CD14-positive monocyte (primary cell): ENCODE measurements at regions not wholly inside any gene's neighbourhood (a gene's known extent, or its start where the extent isn't known, plus 50 kb on each side); places are given as distances from the start of the nearest gene placed in this dataset.

Source experiments
- DNase-seq, 3 donors: peaks; one replicate each; pipeline ENCODE4 v3.0.0-alpha.2; 2011 to 2022
- H2AFZ ChIP-seq: 2 replicates; pipeline ENCODE4 v1.6.0; 2012; ENCODE audit warnings: mild to moderate bottlenecking, low read depth, low read length, inconsistent platforms; ENCODE audit not compliant: insufficient read depth, poor library complexity, severe bottlenecking
- H3K27ac ChIP-seq, 2 donors: 1 replicate in 1 of 2; 2 replicates in 1 of 2; pipeline ENCODE4 v1.5.1; 2012 to 2013; ENCODE audit warnings: low read length in 2 of 2, control low read depth in 1 of 2, inconsistent platforms in 1 of 2, low read depth in 1 of 2, mild to moderate bottlenecking in 1 of 2
- H3K27me3 ChIP-seq, 2 donors: one replicate each; pipeline versions ENCODE4 v1.6.0 to v1.6.1; 2011 to 2013; ENCODE audit warnings: low read length in 2 of 2; ENCODE audit not compliant: control insufficient read depth in 2 of 2, insufficient read depth in 2 of 2
- H3K36me3 ChIP-seq, 2 donors: replicated peaks in 1 of 2; 1 replicate in 1 of 2; 2 replicates in 1 of 2; pipeline versions ENCODE4 v1.5.1 to v1.6.1; 2012 to 2013; ENCODE audit warnings: low read length in 2 of 2, control low read depth in 1 of 2, inconsistent platforms in 1 of 2, mild to moderate bottlenecking in 1 of 2; ENCODE audit not compliant: insufficient read depth in 2 of 2, control insufficient read depth in 1 of 2
- H3K4me1 ChIP-seq, 2 donors: 1 replicate in 1 of 2; 2 replicates in 1 of 2; pipeline versions ENCODE4 v1.5.1 to v1.6.1; 2012 to 2013; ENCODE audit warnings: low read length in 2 of 2, control low read depth in 1 of 2, inconsistent platforms in 1 of 2, mild to moderate bottlenecking in 1 of 2, moderate library complexity in 1 of 2; ENCODE audit not compliant: insufficient read depth in 2 of 2, control insufficient read depth in 1 of 2
- H3K4me2 ChIP-seq: replicated peaks from 2 replicates; pipeline ENCODE3; 2012; ENCODE audit warnings: low read length, moderate library complexity, mild to moderate bottlenecking; ENCODE audit not compliant: poor library complexity, severe bottlenecking; ENCODE audit errors: extremely low read depth
- H3K4me3 ChIP-seq, 3 experiments: fragments of 200-600 bp in 1 of 3; sonication (generic) in 1 of 3; replicated peaks in 1 of 3; 1 replicate in 2 of 3; 2 replicates in 1 of 3; pipeline ENCODE4 v1.5.1; 2011 to 2013; ENCODE audit warnings: low read length in 3 of 3, mild to moderate bottlenecking in 3 of 3, control low read depth in 2 of 3, low read depth in 2 of 3, inconsistent platforms in 1 of 3, moderate library complexity in 1 of 3
- H3K79me2 ChIP-seq: 2 replicates; pipeline ENCODE4 v1.6.0; 2012; ENCODE audit warnings: mild to moderate bottlenecking, control low read depth, inconsistent platforms, low read length, moderate library complexity; ENCODE audit not compliant: insufficient read depth
- H3K9ac ChIP-seq: 2 replicates; pipeline ENCODE4 v1.6.0; 2017; ENCODE audit warnings: low read length, mild to moderate bottlenecking; ENCODE audit not compliant: insufficient read depth, poor library complexity, severe bottlenecking
- H3K9me3 ChIP-seq, 2 donors: replicated peaks in 1 of 2; 1 replicate in 1 of 2; 2 replicates in 1 of 2; pipeline versions ENCODE4 v1.5.1 to v1.6.1; 2012 to 2013; ENCODE audit warnings: low read length in 2 of 2, control low read depth in 1 of 2; ENCODE audit not compliant: control insufficient read depth in 1 of 2, insufficient read depth in 1 of 2
- H4K20me1 ChIP-seq: 2 replicates; pipeline ENCODE4 v1.6.0; 2012; ENCODE audit warnings: mild to moderate bottlenecking, low read length, control low read depth, moderate library complexity; ENCODE audit not compliant: insufficient read depth
- H3K27ac Mint-ChIP-seq, 7 donors: one replicate each; pipeline ENCODE4 v1.8.0; 2020; ENCODE audit warnings: mild to moderate bottlenecking in 7 of 7, mixed read lengths in 7 of 7, moderate library complexity in 6 of 7, inconsistent platforms in 2 of 7
- H3K27me3 Mint-ChIP-seq, 3 donors: one replicate each; pipeline ENCODE4 v1.8.0; 2021 to 2022; ENCODE audit warnings: low read depth in 3 of 3, mild to moderate bottlenecking in 3 of 3, mixed read lengths in 3 of 3, moderate library complexity in 3 of 3, inconsistent platforms in 1 of 3
- H3K36me3 Mint-ChIP-seq, 2 donors: one replicate each; pipeline ENCODE4 v1.8.0; 2020; ENCODE audit warnings: mixed read lengths in 2 of 2, inconsistent platforms in 1 of 2, mild to moderate bottlenecking in 1 of 2
- H3K4me1 Mint-ChIP-seq: one replicate; pipeline ENCODE4 v1.8.0; 2020; ENCODE audit warnings: mild to moderate bottlenecking, mixed read lengths
- H3K4me3 Mint-ChIP-seq, 2 donors: one replicate each; pipeline ENCODE4 v1.8.0; 2020; ENCODE audit warnings: mild to moderate bottlenecking in 2 of 2, mixed read lengths in 2 of 2, moderate library complexity in 1 of 2
- H3K9me3 Mint-ChIP-seq, 7 donors: one replicate each; pipeline ENCODE4 v1.8.0; 2020 to 2022; ENCODE audit warnings: mixed read lengths in 7 of 7, mild to moderate bottlenecking in 6 of 7, moderate library complexity in 6 of 7, inconsistent platforms in 2 of 7
- WGBS: methylation state at CpG from one replicate; pipeline ENCODE4 v1.1.5; 2013; ENCODE audit warnings: missing lambda C conversion rate; ENCODE audit not compliant: insufficient coverage; 5-methylcytosine and 5-hydroxymethylcytosine counted together
- intact Hi-C, 2 donors: fragments of 100-400 bp; cut with micrococcal nuclease; formaldehyde crosslinking; loops; one replicate each; pipeline versions ENCODE4 v1.15.0 to v1.15.1; 2023
- TF ChIP-seq, protein P1 (sequence below): fragments of 200-600 bp; IDR thresholded peaks from one replicate; pipeline ENCODE4 v1.8.0; 2022; ENCODE audit warnings: antibody characterized with exemption, mild to moderate bottlenecking

DNA sequence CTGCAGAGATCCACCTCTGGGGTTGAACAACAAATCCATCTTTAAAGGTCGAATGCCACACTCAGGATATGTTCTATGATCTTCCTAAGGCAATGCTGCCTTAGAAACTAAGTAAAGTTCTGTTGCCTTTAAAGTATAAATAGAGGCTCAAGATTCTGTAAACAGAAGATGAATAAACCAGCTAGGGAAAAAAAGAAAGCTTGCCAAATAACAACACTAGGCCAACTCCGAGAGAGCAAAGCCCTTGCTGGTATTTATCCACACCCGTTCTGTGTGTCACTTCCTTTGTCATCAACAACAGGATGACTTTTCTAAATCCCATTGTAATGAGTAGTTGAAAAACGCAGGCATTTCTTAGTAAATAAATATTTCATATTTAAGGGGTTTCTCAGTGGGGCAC is 330.0 kb upstream of the GLI3 start:
- DNase-seq, result no peak
- Histone ChIP-seq H3K9ac (no peak overlapping the region), H2AFZ (no peak overlapping the region), H3K4me1 (no peaks in the 10 kb centered on the region), H4K20me1 (no peaks in the 10 kb centered on the region), H3K4me3 (no peak overlapping the region), H3K4me2 (no peak overlapping the region), H3K27ac (no peak overlapping the region), H3K9me3 (peaks cover 4 to 7% of the 10 kb centered on the region in 2 donors), H3K27me3 (no peaks in the 10 kb centered on the region), H3K79me2 (no peaks in the 10 kb centered on the region), H3K36me3 (no peaks in the 10 kb centered on the region)
- no peaks in the 10 kb centered on the region for H3K27me3 Mint-ChIP-seq
- H3K4me1 Mint-ChIP-seq, result no peaks in the 10 kb centered on the region
- TF ChIP-seq, protein P1, sequence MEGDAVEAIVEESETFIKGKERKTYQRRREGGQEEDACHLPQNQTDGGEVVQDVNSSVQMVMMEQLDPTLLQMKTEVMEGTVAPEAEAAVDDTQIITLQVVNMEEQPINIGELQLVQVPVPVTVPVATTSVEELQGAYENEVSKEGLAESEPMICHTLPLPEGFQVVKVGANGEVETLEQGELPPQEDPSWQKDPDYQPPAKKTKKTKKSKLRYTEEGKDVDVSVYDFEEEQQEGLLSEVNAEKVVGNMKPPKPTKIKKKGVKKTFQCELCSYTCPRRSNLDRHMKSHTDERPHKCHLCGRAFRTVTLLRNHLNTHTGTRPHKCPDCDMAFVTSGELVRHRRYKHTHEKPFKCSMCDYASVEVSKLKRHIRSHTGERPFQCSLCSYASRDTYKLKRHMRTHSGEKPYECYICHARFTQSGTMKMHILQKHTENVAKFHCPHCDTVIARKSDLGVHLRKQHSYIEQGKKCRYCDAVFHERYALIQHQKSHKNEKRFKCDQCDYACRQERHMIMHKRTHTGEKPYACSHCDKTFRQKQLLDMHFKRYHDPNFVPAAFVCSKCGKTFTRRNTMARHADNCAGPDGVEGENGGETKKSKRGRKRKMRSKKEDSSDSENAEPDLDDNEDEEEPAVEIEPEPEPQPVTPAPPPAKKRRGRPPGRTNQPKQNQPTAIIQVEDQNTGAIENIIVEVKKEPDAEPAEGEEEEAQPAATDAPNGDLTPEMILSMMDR, result no peak
- peaks cover 2 to 12% (median 5%) of the 10 kb centered on the region in 7 donors for H3K9me3 Mint-ChIP-seq
- intact Hi-C loops, result no loop called here
- no peak overlapping the region for H3K4me3 Mint-ChIP-seq
- H3K36me3 Mint-ChIP-seq, result no peaks in the 10 kb centered on the region
- H3K27ac Mint-ChIP-seq, result no peak overlapping the region
- no CpG with 5 or more reads among the region's 4 CpGs for WGBS

DNA sequence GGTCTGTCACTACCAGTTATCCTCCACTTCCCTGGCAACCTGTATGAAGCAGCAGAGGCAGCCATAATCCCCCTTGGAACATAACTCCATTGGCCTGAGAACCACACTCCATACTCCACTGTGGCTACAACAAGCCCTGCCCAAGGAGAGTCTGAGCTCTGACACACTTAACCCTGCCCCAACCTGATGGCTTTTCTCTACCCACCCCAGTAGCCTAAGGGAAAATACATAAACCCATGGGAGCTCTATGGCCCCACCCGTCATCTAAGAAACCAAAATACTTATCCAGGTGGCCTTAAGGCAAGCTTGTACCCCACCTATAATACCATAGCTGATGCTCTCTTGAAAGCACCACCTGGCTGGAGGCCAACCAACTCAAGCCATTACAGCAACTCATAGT is 324.8 kb upstream of the GLI3 start:
- no peak overlapping the region for H2AFZ ChIP-seq
- no peaks in the 10 kb centered on the region for H3K36me3 ChIP-seq
- H3K27me3 ChIP-seq, result no peaks in the 10 kb centered on the region
- no peaks in the 10 kb centered on the region for H4K20me1 ChIP-seq
- Mint-ChIP-seq H3K4me1 (no peaks in the 10 kb centered on the region), H3K27ac (no peak overlapping the region), H3K27me3 (peaks cover 0 to 1% (median 0%) of the 10 kb centered on the region in 3 donors), H3K9me3 (peaks cover 6 to 26% (median 13%) of the 10 kb centered on the region in 7 donors), H3K4me3 (no peak overlapping the region), H3K36me3 (no peaks in the 10 kb centered on the region)
- intact Hi-C loops, result no loop called here
- 100% methylated on average over 1 of the region's 1 CpG for WGBS
- no peak overlapping the region for H3K4me3 ChIP-seq
- H3K79me2 ChIP-seq, result no peaks in the 10 kb centered on the region
- no peak overlapping the region for H3K9ac ChIP-seq
- no peak overlapping the region for H3K4me2 ChIP-seq
- TF ChIP-seq, protein P1, result no peak
- no peak overlapping the region for H3K27ac ChIP-seq
- no peak for DNase-seq
- H3K9me3 ChIP-seq, result peaks cover 17% of the 10 kb centered on the region in 2 donors
- H3K4me1 ChIP-seq, result no peaks in the 10 kb centered on the region
